Neural crest cell (in vitro differentiated cells): ENCODE measurements at regions not wholly inside any gene's neighbourhood (a gene's known extent, or its start where the extent isn't known, plus 50 kb on each side); places are given as distances from the start of the nearest gene placed in this dataset.
"Not testable (repeated sequence)": the region's sequence is repeated elsewhere in the genome, so short reads cannot be mapped to it uniquely, and the experiment has no call there.

Experiments used
- DNase-seq: peaks from one replicate; pipeline ENCODE4 v3.0.0; 2021; ENCODE audit warnings: low read depth, mixed read lengths, low spot score
- H3K27ac Mint-ChIP-seq: one replicate; pipeline ENCODE4 v1.8.0; 2021; ENCODE audit warnings: mild to moderate bottlenecking, mixed read lengths; ENCODE audit not compliant: unreplicated experiment
- H3K27me3 Mint-ChIP-seq: 2 replicates; pipeline ENCODE4 v1.8.0; 2021; ENCODE audit warnings: low read depth, mild to moderate bottlenecking, mixed read lengths
- H3K36me3 Mint-ChIP-seq: 2 replicates; pipeline ENCODE4 v1.8.0; 2021; ENCODE audit warnings: low read depth, mild to moderate bottlenecking, mixed read lengths
- H3K4me1 Mint-ChIP-seq: 2 replicates; pipeline ENCODE4 v1.8.0; 2021; ENCODE audit warnings: mixed read lengths
- H3K4me3 Mint-ChIP-seq: one replicate; pipeline ENCODE4 v1.8.0; 2021; ENCODE audit warnings: mild to moderate bottlenecking, mixed read lengths
- H3K9me3 Mint-ChIP-seq: 2 replicates; pipeline ENCODE4 v1.8.0; 2021; ENCODE audit warnings: mixed read lengths
- TF ChIP-seq, protein P1 (sequence below): fragments of 200-600 bp; sonication (generic); conservative IDR thresholded peaks from 2 replicates; pipeline ENCODE4 v1.5.0; 2021; ENCODE audit warnings: antibody characterized with exemption, mild to moderate bottlenecking

DNA sequence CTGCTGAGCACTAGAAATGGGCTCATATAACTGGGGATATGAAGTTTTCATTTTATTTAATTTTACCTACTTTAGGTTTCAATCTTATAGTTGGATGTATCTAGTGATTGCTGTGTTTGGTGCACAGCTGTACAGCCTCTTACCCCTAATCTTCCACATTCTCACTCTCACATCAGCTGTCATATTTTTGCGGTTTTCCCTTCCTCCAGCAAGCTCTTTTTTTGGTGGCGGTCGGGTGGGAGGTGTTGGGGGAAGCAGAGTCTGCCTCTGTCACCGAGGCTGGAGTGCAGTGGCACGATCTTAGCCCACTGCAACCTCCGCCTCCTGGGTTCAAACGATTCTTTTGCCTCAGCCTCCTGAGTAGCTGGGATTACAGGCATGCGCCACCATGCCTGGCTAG, 445.1 kb upstream of the ISX start:
- no peak for DNase-seq
- H3K27me3 Mint-ChIP-seq = peaks cover 3% of the 10 kb centered on the region
- TF ChIP-seq, protein P1, sequence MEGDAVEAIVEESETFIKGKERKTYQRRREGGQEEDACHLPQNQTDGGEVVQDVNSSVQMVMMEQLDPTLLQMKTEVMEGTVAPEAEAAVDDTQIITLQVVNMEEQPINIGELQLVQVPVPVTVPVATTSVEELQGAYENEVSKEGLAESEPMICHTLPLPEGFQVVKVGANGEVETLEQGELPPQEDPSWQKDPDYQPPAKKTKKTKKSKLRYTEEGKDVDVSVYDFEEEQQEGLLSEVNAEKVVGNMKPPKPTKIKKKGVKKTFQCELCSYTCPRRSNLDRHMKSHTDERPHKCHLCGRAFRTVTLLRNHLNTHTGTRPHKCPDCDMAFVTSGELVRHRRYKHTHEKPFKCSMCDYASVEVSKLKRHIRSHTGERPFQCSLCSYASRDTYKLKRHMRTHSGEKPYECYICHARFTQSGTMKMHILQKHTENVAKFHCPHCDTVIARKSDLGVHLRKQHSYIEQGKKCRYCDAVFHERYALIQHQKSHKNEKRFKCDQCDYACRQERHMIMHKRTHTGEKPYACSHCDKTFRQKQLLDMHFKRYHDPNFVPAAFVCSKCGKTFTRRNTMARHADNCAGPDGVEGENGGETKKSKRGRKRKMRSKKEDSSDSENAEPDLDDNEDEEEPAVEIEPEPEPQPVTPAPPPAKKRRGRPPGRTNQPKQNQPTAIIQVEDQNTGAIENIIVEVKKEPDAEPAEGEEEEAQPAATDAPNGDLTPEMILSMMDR = no peak
- no peak overlapping the region for H3K27ac Mint-ChIP-seq
- H3K36me3 Mint-ChIP-seq = no peaks in the 10 kb centered on the region
- no peaks in the 10 kb centered on the region for H3K9me3 Mint-ChIP-seq
- no peak overlapping the region for H3K4me3 Mint-ChIP-seq
- H3K4me1 Mint-ChIP-seq = no peaks in the 10 kb centered on the region

GRCh38 chr22:34622602-34623001, 443.4 kb upstream of the ISX start:
- Mint-ChIP-seq H3K27me3 (peaks cover 3% of the 10 kb centered on the region), H3K36me3 (no peaks in the 10 kb centered on the region), H3K9me3 (no peaks in the 10 kb centered on the region), H3K4me3 (no peak overlapping the region), H3K4me1 (no peaks in the 10 kb centered on the region), H3K27ac (no peak overlapping the region)
- DNase-seq = no peak
- TF ChIP-seq, protein P1 = no peak

GRCh38 chr22:34623580-34623979, 442.4 kb upstream of the ISX start:
- peaks cover 3% of the 10 kb centered on the region for H3K27me3 Mint-ChIP-seq
- no peaks in the 10 kb centered on the region for H3K4me1 Mint-ChIP-seq
- H3K9me3 Mint-ChIP-seq = no peaks in the 10 kb centered on the region
- TF ChIP-seq, protein P1 = no peak
- no peaks in the 10 kb centered on the region for H3K36me3 Mint-ChIP-seq
- DNase-seq = no peak
- H3K4me3 Mint-ChIP-seq = no peak overlapping the region
- H3K27ac Mint-ChIP-seq = no peak overlapping the region

DNA sequence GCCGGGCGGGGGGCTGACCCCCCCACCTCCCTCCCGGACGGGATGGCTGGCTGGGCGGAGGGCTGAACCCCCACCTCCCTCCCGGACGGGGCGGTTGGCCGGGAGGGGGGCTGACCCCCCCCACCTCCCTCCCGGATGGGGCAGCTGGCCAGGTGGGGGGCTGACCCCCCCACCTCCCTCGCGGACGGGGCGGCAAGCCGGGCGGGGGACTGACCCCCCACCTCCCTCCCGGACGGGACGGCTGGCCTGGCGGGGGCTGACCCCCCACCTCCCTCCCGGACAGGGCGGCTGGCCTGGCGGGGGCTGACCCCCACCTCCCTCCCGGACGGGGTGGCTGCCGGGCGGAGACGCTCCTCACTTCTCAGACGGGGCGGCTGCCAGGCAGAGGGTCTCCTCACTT, 440.1 kb upstream of the ISX start:
- not testable (repeated sequence) for H3K27ac Mint-ChIP-seq, H3K4me3 Mint-ChIP-seq, H3K9me3 Mint-ChIP-seq, DNase-seq, H3K4me1 Mint-ChIP-seq, H3K36me3 Mint-ChIP-seq
- peaks cover 13% of the 10 kb centered on the region for H3K27me3 Mint-ChIP-seq

GRCh38 chr22:34638128-34638527, 427.8 kb upstream of the ISX start:
- TF ChIP-seq, protein P1 = no peak
- no peak overlapping the region for H3K27ac Mint-ChIP-seq
- peaks cover 5% of the 10 kb centered on the region for H3K4me1 Mint-ChIP-seq
- no peaks in the 10 kb centered on the region for H3K9me3 Mint-ChIP-seq
- no peak overlapping the region for H3K4me3 Mint-ChIP-seq
- no peak for DNase-seq
- H3K36me3 Mint-ChIP-seq = no peaks in the 10 kb centered on the region
- H3K27me3 Mint-ChIP-seq = peaks cover 57% of the 10 kb centered on the region

DNA sequence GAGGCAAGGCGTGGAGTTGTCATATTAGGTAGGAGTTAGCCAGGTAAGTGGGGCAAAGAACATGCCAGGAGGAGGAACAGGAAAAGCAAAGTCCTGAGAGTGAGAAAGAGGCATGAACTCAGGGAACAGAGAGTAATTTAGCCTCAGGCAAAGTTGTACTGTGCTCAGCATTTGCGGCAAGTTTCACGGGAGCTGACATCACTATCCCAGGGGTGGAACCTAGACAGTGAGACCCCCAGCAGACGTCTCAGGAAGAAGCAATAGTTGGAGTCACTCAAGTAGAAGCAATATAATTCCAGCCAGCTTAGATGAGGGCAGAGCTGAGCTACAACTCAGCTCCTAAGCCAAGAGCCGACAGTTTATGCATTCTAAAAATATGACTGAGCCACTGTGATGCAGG, 426.0 kb upstream of the ISX start:
- H3K27me3 Mint-ChIP-seq = peaks cover 49% of the 10 kb centered on the region
- H3K36me3 Mint-ChIP-seq = no peaks in the 10 kb centered on the region
- no peaks in the 10 kb centered on the region for H3K9me3 Mint-ChIP-seq
- no peak overlapping the region for H3K27ac Mint-ChIP-seq
- no peak overlapping the region for H3K4me3 Mint-ChIP-seq
- no peak for DNase-seq
- peaks cover 2% of the 10 kb centered on the region for H3K4me1 Mint-ChIP-seq
- TF ChIP-seq, protein P1 = no peak
